ENCODE measurements at regions not wholly inside any gene's neighbourhood (a gene's known extent, or its start where the extent isn't known, plus 50 kb on each side); places are given as distances from the start of the nearest gene placed in this dataset.

- DNase-seq (ENCODE audit: low read depth in 3 of 3, low spot score in 2 of 3), result no peak
Measured at GRCh38 chr16:72425571-72426341, 253.8 kb upstream of the PMFBP1 start.

- DNase-seq (ENCODE audit: low read depth in 3 of 3, low spot score in 2 of 3), result no peak
Measured at GRCh38 chr16:72424757-72425156, 252.8 kb upstream of the PMFBP1 start.

GRCh38 chr16:72422308-72422897, 250.4 kb upstream of the PMFBP1 start:
- DNase-seq (ENCODE audit: low read depth in 3 of 3, low spot score in 2 of 3), result no peak

GRCh38 chr16:72419638-72420037, 247.7 kb upstream of the PMFBP1 start:
- no peak for DNase-seq (ENCODE audit: low read depth in 3 of 3, low spot score in 2 of 3)

- no peak for DNase-seq (ENCODE audit: low read depth in 3 of 3, low spot score in 2 of 3)
Measured at GRCh38 chr16:72415379-72415778, 243.4 kb upstream of the PMFBP1 start.

GRCh38 chr16:72410492-72410891, 238.5 kb upstream of the PMFBP1 start:
- DNase-seq (ENCODE audit: low read depth in 3 of 3, low spot score in 2 of 3), result no peak

- DNase-seq (ENCODE audit: low read depth in 3 of 3, low spot score in 2 of 3), result no peak
Measured at GRCh38 chr16:72409423-72409822, 237.5 kb upstream of the PMFBP1 start.

GRCh38 chr16:72406390-72406789, 234.4 kb upstream of the PMFBP1 start:
- DNase-seq (ENCODE audit: low read depth in 3 of 3, low spot score in 2 of 3), result no peak

- no peak for DNase-seq (ENCODE audit: low read depth in 3 of 3, low spot score in 2 of 3)
Measured at GRCh38 chr16:72404299-72404698, 232.3 kb upstream of the PMFBP1 start.

GRCh38 chr16:72401084-72401361, 229.1 kb upstream of the PMFBP1 start:
- no peak for DNase-seq (ENCODE audit: low read depth in 3 of 3, low spot score in 2 of 3)

- DNase-seq (ENCODE audit: low read depth in 3 of 3, low spot score in 2 of 3), result peak; percentile 21 to 41 (median 33)
Measured at GRCh38 chr16:72400257-72401083, 228.5 kb upstream of the PMFBP1 start.

- no peak for DNase-seq (ENCODE audit: low read depth in 3 of 3, low spot score in 2 of 3)
Measured at GRCh38 chr16:72399811-72400210, 227.9 kb upstream of the PMFBP1 start.

- no peak for DNase-seq (ENCODE audit: low read depth in 3 of 3, low spot score in 2 of 3)
Measured at GRCh38 chr16:72397876-72398275, 225.9 kb upstream of the PMFBP1 start.

GRCh38 chr16:72394526-72394925, 222.6 kb upstream of the PMFBP1 start:
- no peak for DNase-seq (ENCODE audit: low read depth in 3 of 3, low spot score in 2 of 3)

GRCh38 chr16:72389791-72390190, 217.8 kb upstream of the PMFBP1 start:
- no peak for DNase-seq (ENCODE audit: low read depth in 3 of 3, low spot score in 2 of 3)

GRCh38 chr16:72388007-72388406, 216.1 kb upstream of the PMFBP1 start:
- no peak for DNase-seq (ENCODE audit: low read depth in 3 of 3, low spot score in 2 of 3)

GRCh38 chr16:72384651-72385050, 212.7 kb upstream of the PMFBP1 start:
- no peak for DNase-seq (ENCODE audit: low read depth in 3 of 3, low spot score in 2 of 3)

- no peak for DNase-seq (ENCODE audit: low read depth in 3 of 3, low spot score in 2 of 3)
Measured at GRCh38 chr16:72380283-72380682, 208.3 kb upstream of the PMFBP1 start.

GRCh38 chr16:72373201-72373600, 201.2 kb upstream of the PMFBP1 start:
- no peak for DNase-seq (ENCODE audit: low read depth in 3 of 3, low spot score in 2 of 3)

GRCh38 chr16:72372087-72373045, 200.4 kb upstream of the PMFBP1 start:
- peak in 2 of 3 donors; percentile 19 for DNase-seq (ENCODE audit: low read depth in 3 of 3, low spot score in 2 of 3)

All from right renal cortex interstitium (tissue), 3 donors.